ENCODE measurements at regions not wholly inside any gene's neighbourhood (a gene's known extent, or its start where the extent isn't known, plus 50 kb on each side); places are given as distances from the start of the nearest gene placed in this dataset.

- TF ChIP-seq, protein P1, sequence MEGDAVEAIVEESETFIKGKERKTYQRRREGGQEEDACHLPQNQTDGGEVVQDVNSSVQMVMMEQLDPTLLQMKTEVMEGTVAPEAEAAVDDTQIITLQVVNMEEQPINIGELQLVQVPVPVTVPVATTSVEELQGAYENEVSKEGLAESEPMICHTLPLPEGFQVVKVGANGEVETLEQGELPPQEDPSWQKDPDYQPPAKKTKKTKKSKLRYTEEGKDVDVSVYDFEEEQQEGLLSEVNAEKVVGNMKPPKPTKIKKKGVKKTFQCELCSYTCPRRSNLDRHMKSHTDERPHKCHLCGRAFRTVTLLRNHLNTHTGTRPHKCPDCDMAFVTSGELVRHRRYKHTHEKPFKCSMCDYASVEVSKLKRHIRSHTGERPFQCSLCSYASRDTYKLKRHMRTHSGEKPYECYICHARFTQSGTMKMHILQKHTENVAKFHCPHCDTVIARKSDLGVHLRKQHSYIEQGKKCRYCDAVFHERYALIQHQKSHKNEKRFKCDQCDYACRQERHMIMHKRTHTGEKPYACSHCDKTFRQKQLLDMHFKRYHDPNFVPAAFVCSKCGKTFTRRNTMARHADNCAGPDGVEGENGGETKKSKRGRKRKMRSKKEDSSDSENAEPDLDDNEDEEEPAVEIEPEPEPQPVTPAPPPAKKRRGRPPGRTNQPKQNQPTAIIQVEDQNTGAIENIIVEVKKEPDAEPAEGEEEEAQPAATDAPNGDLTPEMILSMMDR (IDR thresholded peaks at IDR 0.05) = no peak
- no peak for TF ChIP-seq SIN3A (IDR thresholded peaks at IDR 0.05; ENCODE audit: borderline replicate concordance, insufficient read depth, low read depth, low read length)
- TF ChIP-seq REST (IDR thresholded peaks at IDR 0.05; ENCODE audit: insufficient read depth in 1 of 2, low read depth in 2 of 2, low read length in 1 of 2) = no peak
- TF ChIP-seq TCF7L2 (IDR thresholded peaks at IDR 0.05; ENCODE audit: low read depth, low read length) = no peak
- no peak for TF ChIP-seq POLR2AphosphoS5 (IDR thresholded peaks at IDR 0.05; ENCODE audit: low read depth, low read length)
Observed at GRCh38 chr2:5781679-5782078, 89.5 kb downstream of the SOX11 start.
